Mucosa of rectum (tissue), 2 donors: ENCODE measurements at regions not wholly inside any gene's neighbourhood (a gene's known extent, or its start where the extent isn't known, plus 50 kb on each side); places are given as distances from the start of the nearest gene placed in this dataset.

Source experiments
- H3K27ac ChIP-seq, 2 donors: one replicate each; pipeline ENCODE4 v1.7.0; 2013; ENCODE audit warnings: inconsistent platforms in 2 of 2, low read depth in 2 of 2, low read length in 2 of 2
- H3K27me3 ChIP-seq, 2 donors: one replicate each; pipeline ENCODE4 v1.7.0; 2013; ENCODE audit warnings: low read length in 2 of 2; ENCODE audit not compliant: control insufficient read depth in 2 of 2, insufficient read depth in 2 of 2
- H3K36me3 ChIP-seq, 2 donors: one replicate each; pipeline ENCODE4 v1.7.0; 2013; ENCODE audit warnings: low read length in 2 of 2; ENCODE audit not compliant: control insufficient read depth in 2 of 2, insufficient read depth in 2 of 2
- H3K4me1 ChIP-seq, 2 donors: one replicate each; pipeline ENCODE4 v1.7.0; 2013; ENCODE audit warnings: low read length in 2 of 2, mild to moderate bottlenecking in 1 of 2; ENCODE audit not compliant: control insufficient read depth in 2 of 2, insufficient read depth in 2 of 2
- H3K4me3 ChIP-seq, 2 donors: one replicate each; pipeline ENCODE4 v1.7.0; 2013; ENCODE audit warnings: low read length in 2 of 2
- H3K9ac ChIP-seq, 2 donors: one replicate each; pipeline ENCODE4 v1.7.0; 2013; ENCODE audit warnings: low read length in 2 of 2, low read depth in 1 of 2, mild to moderate bottlenecking in 1 of 2
- H3K9me3 ChIP-seq, 2 donors: one replicate each; pipeline ENCODE4 v1.7.0; 2013; ENCODE audit warnings: low read length in 2 of 2; ENCODE audit not compliant: control insufficient read depth in 2 of 2
- donor health status: healthy.
- donor health status: Normal muscosa, but diverticular disease.

GRCh38 chr13:39803156-39803555, 147.7 kb downstream of the COG6 start:
- Histone ChIP-seq H3K9me3 (no peaks in the 10 kb centered on the region), H3K27ac (no peak overlapping the region), H3K27me3 (no peaks in the 10 kb centered on the region), H3K36me3 (no peaks in the 10 kb centered on the region), H3K9ac (no peak overlapping the region), H3K4me3 (no peak overlapping the region), H3K4me1 (no peaks in the 10 kb centered on the region)

DNA sequence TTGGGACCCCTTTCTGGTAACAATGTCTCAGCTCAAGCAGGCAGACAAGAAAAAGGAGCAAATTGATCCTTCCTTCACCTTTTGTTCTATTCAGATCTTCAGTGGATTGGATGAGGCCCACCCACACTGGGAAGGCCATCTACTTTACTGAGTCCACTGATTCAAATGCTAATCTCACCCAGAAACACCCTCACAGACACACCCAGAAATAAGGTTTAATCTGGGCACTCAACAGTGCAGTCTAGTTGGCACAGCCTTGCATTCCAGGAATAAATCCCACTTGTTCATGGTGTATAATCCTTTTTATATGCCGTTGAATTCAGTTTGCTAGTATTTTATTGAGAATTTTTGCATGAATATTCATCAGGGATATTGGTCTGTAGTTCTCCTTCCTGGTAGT, 148.4 kb downstream of the COG6 start:
- Histone ChIP-seq H3K27me3 (no peaks in the 10 kb centered on the region), H3K36me3 (no peaks in the 10 kb centered on the region), H3K4me3 (no peak overlapping the region), H3K9ac (no peak overlapping the region), H3K27ac (no peak overlapping the region), H3K9me3 (no peaks in the 10 kb centered on the region), H3K4me1 (no peaks in the 10 kb centered on the region)

DNA sequence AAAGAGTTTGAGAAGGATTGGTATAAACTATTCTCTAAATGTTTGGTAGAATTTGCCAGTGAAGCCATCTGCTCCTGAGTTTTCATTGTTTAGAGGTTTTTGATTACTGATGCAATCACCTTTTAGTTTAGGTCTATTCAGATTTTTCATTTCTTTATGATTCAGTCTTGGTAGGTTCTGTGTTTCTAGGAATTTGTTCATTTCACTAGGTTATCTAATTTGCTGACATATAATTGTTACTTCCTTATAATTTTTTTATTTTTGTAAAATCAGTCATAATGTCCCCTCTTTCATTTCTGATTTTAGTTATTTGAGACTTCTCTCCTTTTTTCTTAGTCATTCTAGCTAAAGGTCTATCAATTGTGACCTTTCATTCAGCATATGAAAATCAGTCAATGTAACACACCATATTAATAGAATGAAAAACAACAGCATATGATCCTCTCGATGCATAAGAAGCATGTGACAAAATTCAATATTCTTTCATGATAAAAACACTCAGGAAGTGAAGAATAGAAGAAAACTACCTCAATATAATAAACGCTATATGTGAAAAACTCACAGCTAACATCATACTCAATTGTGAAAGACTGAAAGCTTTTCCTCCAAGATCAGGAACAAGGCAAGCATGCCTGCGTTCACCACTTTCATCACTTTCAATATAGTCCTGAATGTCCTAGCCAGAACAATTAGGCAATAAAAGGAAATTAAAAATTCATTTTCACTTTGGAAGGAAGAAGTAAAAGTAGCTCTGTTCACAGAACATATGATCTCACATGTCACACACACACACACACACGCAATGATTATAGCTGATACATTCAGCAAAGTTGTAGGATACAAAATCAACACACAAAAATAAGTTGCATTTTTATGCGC, 149.1 kb downstream of the COG6 start:
- Histone ChIP-seq H3K9ac (no peak overlapping the region), H3K4me1 (no peaks in the 10 kb centered on the region), H3K36me3 (no peaks in the 10 kb centered on the region), H3K27ac (no peak overlapping the region), H3K9me3 (no peaks in the 10 kb centered on the region), H3K27me3 (no peaks in the 10 kb centered on the region), H3K4me3 (no peak overlapping the region)

DNA sequence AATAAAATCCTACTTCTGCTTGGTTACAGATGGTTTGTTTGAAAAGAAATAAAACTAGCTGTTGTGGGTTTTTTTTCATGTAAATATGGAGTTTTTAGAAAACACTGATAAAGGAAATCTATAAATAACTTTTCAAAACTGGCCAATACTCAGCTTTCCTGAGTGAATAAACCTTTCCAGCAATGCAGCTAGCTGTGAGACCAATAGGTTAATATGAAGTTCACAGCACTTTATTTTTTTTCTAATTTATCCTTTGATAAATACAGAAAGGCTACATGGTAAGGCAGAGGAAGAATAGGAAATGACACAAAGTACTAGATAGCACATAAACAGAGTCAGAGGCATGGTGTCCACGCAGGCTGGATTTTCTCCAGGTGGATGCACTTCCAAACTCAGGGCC, 154.0 kb downstream of the COG6 start:
- H3K36me3 ChIP-seq = no peaks in the 10 kb centered on the region
- no peak overlapping the region for H3K27ac ChIP-seq
- H3K4me1 ChIP-seq = no peaks in the 10 kb centered on the region

DNA sequence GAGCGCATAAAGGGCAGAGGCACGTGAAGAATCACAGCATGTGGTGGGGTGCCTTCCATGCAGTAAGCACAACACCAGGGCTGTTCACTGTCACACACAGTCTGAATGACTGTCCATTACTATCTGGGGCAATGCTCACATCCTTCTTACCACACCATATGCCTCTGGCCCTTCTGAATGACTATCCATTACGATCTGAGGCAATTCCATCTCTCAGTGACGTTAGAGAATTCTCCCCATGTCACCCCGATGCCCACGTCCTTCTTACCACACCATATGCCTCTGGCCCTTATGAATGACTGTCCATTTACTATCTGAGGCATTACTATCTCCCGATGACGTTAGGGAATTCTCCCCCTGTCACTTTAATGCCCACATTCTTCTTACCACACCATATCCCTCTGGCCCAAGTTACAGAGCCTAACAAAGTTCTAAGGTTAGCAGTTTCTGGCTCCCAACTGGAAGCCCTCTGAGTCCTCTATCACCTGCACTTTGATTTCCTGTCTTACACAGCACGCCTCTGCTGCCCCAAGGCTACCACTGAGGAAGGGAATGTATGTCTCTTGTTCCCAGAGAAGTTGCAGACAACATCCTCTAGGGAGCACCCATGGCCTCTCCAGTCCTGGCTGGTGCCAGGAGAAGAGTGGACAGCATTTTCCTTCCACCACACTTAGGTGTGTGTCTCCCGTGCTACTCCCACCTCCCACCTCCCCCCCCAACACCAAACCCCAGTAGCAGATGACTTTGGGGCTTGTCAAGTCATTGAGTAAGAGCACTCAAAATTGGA, 154.8 kb downstream of the COG6 start:
- Histone ChIP-seq H3K9me3 (no peaks in the 10 kb centered on the region), H3K27ac (no peak overlapping the region)

More for the DNA sequence above, 154.0 kb downstream of the COG6 start:
- Histone ChIP-seq H3K27me3 (no peaks in the 10 kb centered on the region), H3K4me3 (no peak overlapping the region), H3K9ac (no peak overlapping the region), H3K9me3 (no peaks in the 10 kb centered on the region)

DNA sequence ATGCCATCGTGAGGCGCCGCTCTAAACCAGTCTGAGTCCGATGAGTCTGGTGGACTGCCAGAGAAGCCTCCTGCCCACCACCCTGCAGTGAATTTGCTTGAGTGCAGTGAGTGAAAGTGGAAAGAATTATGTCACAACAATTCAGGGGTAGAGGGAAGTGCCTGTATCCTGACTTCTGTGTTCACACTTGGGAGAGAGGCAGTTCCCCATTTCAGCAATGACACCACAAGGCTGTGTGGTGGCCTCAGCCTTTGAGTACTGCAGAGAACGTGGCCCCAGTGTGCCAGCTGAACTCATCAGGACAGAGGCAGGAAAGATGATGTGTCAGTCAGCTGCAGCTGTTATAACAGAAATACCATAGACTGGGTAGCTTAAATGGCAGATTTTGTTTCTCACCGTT, 155.6 kb downstream of the COG6 start:
- Histone ChIP-seq H3K27ac (no peak overlapping the region), H3K4me3 (no peak overlapping the region), H3K36me3 (no peaks in the 10 kb centered on the region), H3K27me3 (no peaks in the 10 kb centered on the region), H3K9me3 (no peaks in the 10 kb centered on the region), H3K4me1 (no peaks in the 10 kb centered on the region), H3K9ac (no peak overlapping the region)

More for the DNA sequence above, 154.8 kb downstream of the COG6 start:
- no peaks in the 10 kb centered on the region for H3K4me1 ChIP-seq
- no peak overlapping the region for H3K9ac ChIP-seq
- H3K27me3 ChIP-seq = no peaks in the 10 kb centered on the region
- no peak overlapping the region for H3K4me3 ChIP-seq
- no peaks in the 10 kb centered on the region for H3K36me3 ChIP-seq

- no peak overlapping the region for H3K9ac ChIP-seq
- H3K4me1 ChIP-seq = no peaks in the 10 kb centered on the region
Measured at GRCh38 chr13:39811696-39812095, 156.2 kb downstream of the COG6 start.

GRCh38 chr13:39815345-39816111, 160.1 kb downstream of the COG6 start:
- no peaks in the 10 kb centered on the region for H3K9me3 ChIP-seq
- H3K36me3 ChIP-seq = no peaks in the 10 kb centered on the region
- no peak overlapping the region for H3K9ac ChIP-seq
- H3K27me3 ChIP-seq = no peaks in the 10 kb centered on the region
- no peak overlapping the region for H3K27ac ChIP-seq
- no peak overlapping the region for H3K4me3 ChIP-seq
- H3K4me1 ChIP-seq = no peaks in the 10 kb centered on the region

More at GRCh38 chr13:39811696-39812095, 156.2 kb downstream of the COG6 start:
- Histone ChIP-seq H3K9me3 (no peaks in the 10 kb centered on the region), H3K4me3 (no peak overlapping the region), H3K27me3 (no peaks in the 10 kb centered on the region), H3K27ac (no peak overlapping the region), H3K36me3 (no peaks in the 10 kb centered on the region)

DNA sequence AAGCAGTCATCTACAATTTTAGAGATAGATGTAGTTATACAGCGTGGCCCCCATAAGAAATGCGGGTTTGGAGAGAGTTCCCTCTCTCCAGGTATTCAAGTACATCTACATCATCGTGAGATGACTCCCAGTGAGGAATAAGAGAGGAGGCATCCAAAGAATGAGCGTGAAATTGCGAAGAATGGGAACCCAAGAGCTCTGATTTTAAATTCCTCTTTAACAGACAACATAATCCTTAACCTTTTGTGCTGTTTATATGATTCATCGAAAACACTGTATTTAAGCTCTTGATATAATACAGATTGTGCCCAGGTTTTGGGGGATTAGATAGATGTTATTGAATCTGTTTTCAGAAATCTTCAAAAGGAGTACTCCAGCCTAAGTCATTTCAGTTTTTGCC, 161.5 kb downstream of the COG6 start:
- Histone ChIP-seq H3K36me3 (no peaks in the 10 kb centered on the region), H3K4me1 (no peaks in the 10 kb centered on the region), H3K27me3 (no peaks in the 10 kb centered on the region), H3K9me3 (no peaks in the 10 kb centered on the region), H3K9ac (no peak overlapping the region), H3K27ac (no peak overlapping the region), H3K4me3 (no peak overlapping the region)

DNA sequence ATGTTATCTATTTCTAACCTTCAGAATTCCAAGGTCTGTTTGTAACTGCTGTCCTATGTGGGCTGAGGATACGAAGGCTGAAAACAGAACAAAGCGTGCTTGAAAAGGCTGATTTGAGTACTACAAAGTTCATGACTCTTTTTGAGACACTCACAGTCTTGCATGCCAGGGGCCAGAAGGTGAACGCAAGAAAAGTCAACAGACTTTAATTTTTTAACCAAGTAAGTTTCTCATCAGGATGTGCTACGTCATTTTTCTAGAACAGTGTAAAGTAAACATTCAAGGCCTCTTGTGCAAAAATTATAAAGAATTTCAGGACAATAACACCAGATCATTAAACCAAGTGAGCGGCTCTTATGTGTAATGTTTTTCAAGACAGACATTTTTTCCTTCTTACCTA, 163.5 kb downstream of the COG6 start:
- Histone ChIP-seq H3K27ac (no peak overlapping the region), H3K36me3 (no peaks in the 10 kb centered on the region), H3K4me3 (no peak overlapping the region), H3K27me3 (no peaks in the 10 kb centered on the region), H3K9me3 (no peaks in the 10 kb centered on the region), H3K4me1 (no peaks in the 10 kb centered on the region), H3K9ac (no peak overlapping the region)
